T1000 (cell line): ENCODE measurements at regions not wholly inside any gene's neighbourhood (a gene's known extent, or its start where the extent isn't known, plus 50 kb on each side); places are given as distances from the start of the nearest gene placed in this dataset.
"Not testable (repeated sequence)": the region's sequence is repeated elsewhere in the genome, so short reads cannot be mapped to it uniquely, and the experiment has no call there.

Experiments
- DNase-seq: peaks from one replicate; lab custom pipeline; 2025; ENCODE audit warnings: mixed read lengths; lab: John Stamatoyannopoulos, UW

DNA sequence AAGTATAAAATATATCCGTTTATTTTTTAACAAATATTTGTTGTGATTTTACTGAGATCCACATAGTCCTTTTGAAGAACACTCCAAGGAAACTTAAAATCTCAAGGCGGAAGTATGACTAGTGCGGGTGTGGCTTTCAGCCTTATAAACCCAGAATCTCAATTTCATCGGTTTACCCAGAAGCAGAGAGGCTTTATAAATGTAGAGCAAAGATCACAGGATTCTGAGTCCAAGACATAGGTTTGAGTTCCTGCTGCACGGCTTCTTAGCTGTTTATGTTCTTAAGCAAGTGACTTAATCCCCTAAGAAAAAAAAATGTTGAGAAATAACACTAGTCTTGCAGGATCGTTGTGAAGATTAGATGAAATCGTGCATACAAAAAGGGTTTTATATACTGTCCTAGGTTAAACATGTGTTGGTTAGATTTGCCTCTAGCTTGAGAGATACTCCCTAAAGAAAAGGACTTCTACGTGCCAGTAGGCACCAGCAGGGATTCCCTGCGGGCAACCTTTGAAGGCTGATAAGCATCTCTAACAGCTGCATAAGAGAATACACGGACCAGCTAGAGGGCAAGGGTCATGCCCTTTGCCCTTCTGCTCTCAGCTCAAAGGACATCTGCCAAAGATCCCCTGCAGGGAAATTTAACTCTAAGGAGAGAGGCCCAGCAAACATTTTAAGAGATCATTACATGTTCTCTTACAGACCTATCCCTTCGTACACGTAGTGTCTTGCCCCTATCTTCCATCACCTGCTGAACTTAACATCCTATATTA is 130.4 kb upstream of the MIR17HG start:
- DNase-seq: no peak

DNA sequence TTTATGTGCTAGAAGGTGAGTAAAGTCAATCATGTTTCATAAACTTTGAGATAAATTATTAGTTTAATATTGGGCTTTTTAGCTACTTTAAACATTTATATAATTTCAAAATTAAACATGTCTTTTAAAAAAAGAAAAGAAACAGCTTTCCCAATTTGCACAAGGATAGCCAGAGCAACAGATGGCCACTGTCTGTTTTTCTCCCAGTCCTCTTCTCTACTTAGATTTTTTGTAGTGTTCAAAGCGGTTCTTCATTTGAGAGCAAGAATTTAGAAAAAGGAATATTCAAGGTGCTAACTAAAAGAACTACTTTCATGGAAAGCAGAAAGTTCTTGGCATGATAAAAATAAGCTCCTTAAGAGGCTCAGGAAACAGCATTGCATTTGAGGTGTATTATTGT is 128.3 kb upstream of the MIR17HG start:
- no peak for DNase-seq

DNA sequence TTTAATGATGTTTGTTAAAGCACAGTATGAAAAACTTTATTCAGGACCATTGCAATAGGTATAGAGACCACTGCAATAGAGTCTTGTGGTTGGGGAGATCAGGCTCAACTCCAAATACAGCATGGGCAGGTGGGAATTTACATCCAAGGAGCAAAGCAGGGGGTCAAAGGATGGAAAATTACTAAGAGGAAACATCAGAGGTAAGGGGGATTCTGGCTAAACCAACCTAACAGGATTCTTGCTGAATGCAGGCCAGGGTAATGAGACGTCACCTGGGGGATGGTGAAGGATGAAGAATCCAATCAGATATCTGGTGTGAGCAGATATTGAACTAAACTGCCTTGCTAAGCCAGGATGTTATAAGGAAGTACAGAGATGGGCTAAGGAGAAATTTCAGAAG is 126.6 kb upstream of the MIR17HG start:
- DNase-seq: no peak

DNA sequence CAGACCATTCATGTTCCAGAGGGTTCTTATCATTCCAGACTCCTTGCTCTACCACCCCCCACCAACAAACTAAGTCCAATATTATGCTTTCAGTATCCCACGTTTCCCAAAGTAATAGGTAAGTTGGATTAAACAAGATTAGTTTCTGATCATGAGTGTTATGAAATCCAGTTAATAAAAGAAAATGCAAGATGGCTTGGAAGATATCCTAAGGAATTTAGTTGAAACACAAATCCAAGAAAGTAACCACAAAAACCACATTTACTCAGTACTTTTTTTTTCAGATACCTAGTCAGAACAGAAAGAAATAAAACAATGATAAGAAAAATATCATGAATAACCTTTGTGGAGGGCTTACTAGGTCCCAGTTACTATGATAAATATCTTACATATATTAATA is 119.4 kb upstream of the MIR17HG start:
- no peak for DNase-seq

DNA sequence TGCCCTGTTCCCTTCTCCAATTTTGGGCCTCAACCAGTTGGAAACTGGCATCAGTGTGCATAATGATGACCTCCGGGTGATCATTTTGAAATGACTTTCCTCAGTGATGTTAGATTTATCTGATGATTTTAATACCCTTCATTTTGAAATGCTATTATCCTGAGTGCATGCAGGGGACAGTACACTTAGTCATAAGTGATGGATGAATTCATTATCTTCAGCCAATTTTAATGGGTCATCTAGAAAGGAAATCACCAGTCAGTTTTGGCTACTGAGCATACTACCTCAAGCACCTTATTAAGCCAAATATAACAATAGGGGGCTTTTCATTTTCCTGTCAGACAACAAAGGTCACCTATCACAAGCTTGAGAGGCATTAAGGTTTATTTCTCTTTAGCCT is 118.5 kb upstream of the MIR17HG start:
- DNase-seq: no peak

DNA sequence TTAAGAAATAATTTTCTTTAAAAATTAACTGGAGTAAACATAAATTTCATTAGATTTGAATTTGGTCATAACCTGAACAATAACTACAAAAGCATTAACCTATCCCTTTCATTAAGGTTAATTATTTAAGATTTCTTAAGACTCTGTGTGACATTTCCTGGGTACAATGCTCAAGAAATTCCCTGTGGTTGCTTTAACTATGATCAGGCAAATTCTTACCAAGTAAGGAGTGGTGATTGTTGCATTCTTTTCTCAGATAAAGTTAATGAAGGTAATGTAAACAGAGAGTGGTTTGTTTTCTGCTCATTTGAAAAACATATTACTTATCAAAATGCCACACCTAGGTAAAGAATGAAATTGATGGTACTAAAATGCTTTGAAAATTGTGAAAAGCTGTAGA is 114.8 kb upstream of the MIR17HG start:
- DNase-seq: no peak

DNA sequence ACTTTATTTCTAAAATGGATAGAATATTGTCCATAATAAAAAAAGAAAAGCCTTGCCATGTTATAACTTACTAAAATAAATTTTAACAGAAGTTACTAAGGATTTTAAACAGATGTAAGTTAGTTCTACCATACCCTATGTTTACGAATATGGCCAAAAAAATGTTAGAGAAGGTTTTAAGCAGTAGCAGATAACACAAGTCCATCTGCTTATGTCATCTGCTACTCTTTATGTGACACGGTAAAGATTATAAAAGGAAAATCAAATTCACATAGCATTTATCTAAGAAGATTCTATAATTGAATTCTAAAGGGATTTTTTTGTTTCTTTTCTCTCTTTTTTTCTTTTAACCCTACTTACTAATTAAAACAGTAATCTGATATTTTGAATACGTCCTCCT is 114.2 kb upstream of the MIR17HG start:
- DNase-seq: no peak

- DNase-seq: no peak
Measured at GRCh38 chr13:91236182-91236581, 111.3 kb upstream of the MIR17HG start.

GRCh38 chr13:91236921-91237320 is 110.6 kb upstream of the MIR17HG start:
- DNase-seq: no peak

- DNase-seq: no peak
Measured at GRCh38 chr13:91238036-91238435, 109.5 kb upstream of the MIR17HG start.

- DNase-seq: no peak
Measured at GRCh38 chr13:91240341-91240740, 107.1 kb upstream of the MIR17HG start.

- DNase-seq: no peak
Measured at GRCh38 chr13:91241221-91241933, 106.1 kb upstream of the MIR17HG start.

DNA sequence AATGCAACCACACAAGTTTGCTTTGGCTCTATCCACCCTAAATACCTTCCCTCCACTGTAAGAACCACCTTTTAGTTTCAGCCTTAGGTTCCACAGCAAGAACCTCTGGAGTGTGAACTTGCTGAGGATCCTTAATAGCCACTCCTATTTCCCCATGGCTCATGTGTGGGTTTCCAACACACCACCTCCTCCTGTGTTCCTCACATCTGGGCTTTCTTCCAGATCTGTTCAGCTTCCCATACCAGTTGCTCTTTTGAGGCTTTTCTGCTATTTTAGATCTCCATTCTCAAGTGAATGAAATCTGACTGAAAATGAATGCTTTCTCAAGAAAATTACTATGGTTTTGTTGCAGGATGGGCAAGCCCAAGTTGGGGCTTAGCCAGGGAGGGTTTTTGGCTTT is 104.8 kb upstream of the MIR17HG start:
- DNase-seq: no peak

GRCh38 chr13:91245288-91245687 is 102.2 kb upstream of the MIR17HG start:
- DNase-seq: no peak

- no peak for DNase-seq
Measured at GRCh38 chr13:91247768-91248167, 99.7 kb upstream of the MIR17HG start.

GRCh38 chr13:91248249-91248648 is 99.2 kb upstream of the MIR17HG start:
- no peak for DNase-seq

GRCh38 chr13:91249370-91249769 is 98.1 kb upstream of the MIR17HG start:
- DNase-seq: no peak

DNA sequence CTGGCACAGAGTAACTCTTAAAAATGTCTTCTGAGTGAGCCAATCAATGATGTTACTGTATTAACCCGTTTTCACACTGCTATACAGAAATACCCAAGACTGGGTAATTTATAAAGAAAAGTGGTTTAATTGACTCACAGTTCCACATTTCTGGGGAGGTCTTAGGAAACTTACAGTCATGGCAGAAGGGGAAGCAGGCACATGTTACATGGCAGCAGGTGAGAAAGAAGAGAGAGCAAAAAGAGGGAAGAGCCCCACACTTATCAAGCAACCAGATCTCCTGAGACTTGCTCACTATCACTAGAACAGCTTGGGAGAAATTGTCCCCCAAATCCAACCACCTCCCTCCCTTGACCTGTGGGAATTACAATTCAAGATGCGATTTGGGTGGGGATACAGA is 97.6 kb upstream of the MIR17HG start:
- no peak for DNase-seq

DNA sequence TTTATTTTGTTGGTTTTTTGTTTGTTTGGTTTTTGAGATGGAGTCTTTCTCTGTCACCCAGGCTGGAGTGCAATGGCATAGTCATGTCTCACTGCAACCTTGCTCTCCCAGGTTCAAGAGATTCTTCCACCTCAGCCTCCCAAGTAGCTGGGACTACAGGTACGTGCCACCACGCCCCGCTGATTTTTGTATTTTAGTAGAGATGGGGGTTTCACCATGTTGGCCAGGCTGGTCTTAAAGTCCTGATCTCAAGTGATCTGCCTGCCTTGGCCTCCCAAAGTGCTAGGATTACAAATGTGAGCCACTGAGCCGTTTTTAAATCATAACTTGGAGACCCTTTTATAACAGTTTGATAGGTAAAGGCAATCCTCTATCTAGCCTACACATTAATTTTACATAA is 95.9 kb upstream of the MIR17HG start:
- DNase-seq: not testable (repeated sequence)

GRCh38 chr13:91264484-91264883 is 83.0 kb upstream of the MIR17HG start:
- DNase-seq: no peak

- DNase-seq: no peak
Measured at GRCh38 chr13:91269237-91269636, 78.2 kb upstream of the MIR17HG start.

DNA sequence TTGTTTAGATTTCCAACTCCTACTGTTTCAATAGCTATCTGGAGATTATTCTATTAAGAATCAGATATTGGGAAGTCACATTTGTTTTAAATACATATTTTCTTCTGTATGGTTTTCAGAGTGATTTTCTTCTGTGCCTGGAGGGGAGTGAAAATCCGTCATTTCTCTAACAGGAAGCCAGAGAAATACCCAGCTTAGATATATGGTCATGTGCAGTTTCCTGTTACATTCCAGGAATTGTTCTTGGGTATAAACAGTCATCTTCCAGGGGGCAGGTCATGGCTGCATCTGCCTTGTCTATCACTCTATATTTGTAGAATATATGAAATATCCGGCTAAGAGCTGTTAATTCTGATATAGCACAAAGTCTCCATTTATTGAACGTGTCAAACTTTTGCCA is 77.5 kb upstream of the MIR17HG start:
- DNase-seq: no peak

DNA sequence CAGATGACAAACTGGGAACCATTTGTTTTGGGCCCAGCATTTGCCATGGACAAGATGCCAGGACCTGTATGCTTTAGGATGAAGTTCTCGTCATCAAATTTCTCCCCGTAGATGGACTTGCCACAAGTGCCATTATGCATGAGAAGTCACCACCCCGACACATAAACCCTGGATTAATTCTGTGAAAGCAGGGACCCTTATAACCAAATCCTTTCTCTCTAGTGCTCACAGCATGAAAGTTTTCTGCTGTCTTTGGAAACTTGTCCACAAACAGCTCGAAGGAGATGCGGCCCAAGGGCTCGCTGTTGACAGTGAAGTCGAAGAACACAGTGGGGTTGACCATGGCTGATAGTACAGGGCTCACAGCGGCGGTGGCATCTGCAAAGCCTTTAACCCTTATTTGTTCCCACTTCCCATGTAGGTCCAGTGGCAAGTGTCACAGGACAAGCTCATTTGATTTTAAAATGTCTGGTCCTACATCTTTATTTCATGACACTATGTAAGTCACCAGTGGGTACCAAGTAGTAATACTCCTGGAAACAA is 75.2 kb upstream of the MIR17HG start:
- DNase-seq: no peak
